ENCODE measurements at regions not wholly inside any gene's neighbourhood (a gene's known extent, or its start where the extent isn't known, plus 50 kb on each side); places are given as distances from the start of the nearest gene placed in this dataset.
"Not testable (repeated sequence)": the region's sequence is repeated elsewhere in the genome, so short reads cannot be mapped to it uniquely, and the experiment has no call there.

GRCh38 chr15:21174761-21175160 is 265.5 kb downstream of the POTEB3 start:
- DNase-seq (ENCODE audit: low read depth in 1 of 2, low spot score in 1 of 2) = not testable (repeated sequence)

GRCh38 chr15:21151203-21151966 is 285.3 kb upstream of the POTEB2 start:
- DNase-seq (ENCODE audit: low read depth in 1 of 2, low spot score in 1 of 2) = not testable (repeated sequence)

- not testable (repeated sequence) for DNase-seq (ENCODE audit: low read depth in 1 of 2, low spot score in 1 of 2)
Observed at GRCh38 chr15:21148136-21148535, 282.0 kb upstream of the POTEB2 start.

- DNase-seq (ENCODE audit: low read depth in 1 of 2, low spot score in 1 of 2) = not testable (repeated sequence)
Observed at GRCh38 chr15:21133893-21134292, 267.8 kb upstream of the POTEB2 start.

GRCh38 chr15:21112271-21113053 is 246.3 kb upstream of the POTEB2 start:
- not testable (repeated sequence) for DNase-seq (ENCODE audit: low read depth in 1 of 2, low spot score in 1 of 2)

GRCh38 chr15:21111861-21112260 is 245.7 kb upstream of the POTEB2 start:
- not testable (repeated sequence) for DNase-seq (ENCODE audit: low read depth in 1 of 2, low spot score in 1 of 2)

GRCh38 chr15:21111172-21111571 is 245.1 kb upstream of the POTEB2 start:
- DNase-seq (ENCODE audit: low read depth in 1 of 2, low spot score in 1 of 2) = not testable (repeated sequence)

- DNase-seq (ENCODE audit: low read depth in 1 of 2, low spot score in 1 of 2) = peak in 1 of 2 donors; percentile 51
Observed at GRCh38 chr15:21110187-21110804, 244.2 kb upstream of the POTEB2 start.

- DNase-seq (ENCODE audit: low read depth in 1 of 2, low spot score in 1 of 2) = not testable (repeated sequence)
Observed at GRCh38 chr15:21108384-21108783, 242.3 kb upstream of the POTEB2 start.

- peak in 1 of 2 donors; percentile 34 for DNase-seq (ENCODE audit: low read depth in 1 of 2, low spot score in 1 of 2)
Observed at GRCh38 chr15:21107399-21108381, 241.6 kb upstream of the POTEB2 start.

GRCh38 chr15:21096599-21096998 is 230.5 kb upstream of the POTEB2 start:
- DNase-seq (ENCODE audit: low read depth in 1 of 2, low spot score in 1 of 2) = not testable (repeated sequence)

GRCh38 chr15:21079544-21079943 is 213.4 kb upstream of the POTEB2 start:
- not testable (repeated sequence) for DNase-seq (ENCODE audit: low read depth in 1 of 2, low spot score in 1 of 2)

- DNase-seq (ENCODE audit: low read depth in 1 of 2, low spot score in 1 of 2) = not testable (repeated sequence)
Observed at GRCh38 chr15:21068917-21069316, 202.8 kb upstream of the POTEB2 start.

- not testable (repeated sequence) for DNase-seq (ENCODE audit: low read depth in 1 of 2, low spot score in 1 of 2)
Observed at GRCh38 chr15:21063512-21063911, 197.4 kb upstream of the POTEB2 start.

- DNase-seq (ENCODE audit: low read depth in 1 of 2, low spot score in 1 of 2) = not testable (repeated sequence)
Observed at GRCh38 chr15:21062619-21063163, 196.6 kb upstream of the POTEB2 start.

GRCh38 chr15:21051866-21052265 is 185.8 kb upstream of the POTEB2 start:
- DNase-seq (ENCODE audit: low read depth in 1 of 2, low spot score in 1 of 2) = not testable (repeated sequence)

GRCh38 chr15:21031703-21032102 is 165.6 kb upstream of the POTEB2 start:
- DNase-seq (ENCODE audit: low read depth in 1 of 2, low spot score in 1 of 2) = not testable (repeated sequence)

GRCh38 chr15:21029001-21029400 is 162.9 kb upstream of the POTEB2 start:
- DNase-seq (ENCODE audit: low read depth in 1 of 2, low spot score in 1 of 2) = not testable (repeated sequence)

GRCh38 chr15:21027942-21028341 is 161.8 kb upstream of the POTEB2 start:
- not testable (repeated sequence) for DNase-seq (ENCODE audit: low read depth in 1 of 2, low spot score in 1 of 2)

GRCh38 chr15:21026848-21027247 is 160.7 kb upstream of the POTEB2 start:
- DNase-seq (ENCODE audit: low read depth in 1 of 2, low spot score in 1 of 2) = not testable (repeated sequence)
